ENCODE measurements at regions not wholly inside any gene's neighbourhood (a gene's known extent, or its start where the extent isn't known, plus 50 kb on each side); places are given as distances from the start of the nearest gene placed in this dataset.
A peak's percentile ranks its signal among the peaks of the same experiment; 100 is the strongest.

DNA sequence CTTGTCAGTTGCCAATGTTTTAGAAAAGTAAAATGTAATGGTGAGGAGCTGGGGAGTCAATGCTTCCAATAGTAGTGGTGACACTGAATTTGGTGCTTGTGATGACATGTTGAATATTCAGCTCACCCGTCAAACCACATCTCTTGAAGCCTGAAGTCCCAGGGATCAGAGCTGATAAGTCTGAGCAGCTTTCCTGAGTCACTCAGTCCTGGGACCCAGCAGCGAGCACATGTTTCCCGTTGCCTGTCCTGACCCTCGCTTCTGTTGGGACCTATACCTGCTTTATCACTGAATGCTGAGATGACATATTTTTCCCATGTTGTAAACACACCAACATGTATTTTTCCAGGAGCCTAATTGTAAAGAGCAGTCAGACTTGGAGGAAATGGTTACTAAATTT lies 693.6 kb downstream of the QKI start (continued):
- TF ChIP-seq, protein P1, sequence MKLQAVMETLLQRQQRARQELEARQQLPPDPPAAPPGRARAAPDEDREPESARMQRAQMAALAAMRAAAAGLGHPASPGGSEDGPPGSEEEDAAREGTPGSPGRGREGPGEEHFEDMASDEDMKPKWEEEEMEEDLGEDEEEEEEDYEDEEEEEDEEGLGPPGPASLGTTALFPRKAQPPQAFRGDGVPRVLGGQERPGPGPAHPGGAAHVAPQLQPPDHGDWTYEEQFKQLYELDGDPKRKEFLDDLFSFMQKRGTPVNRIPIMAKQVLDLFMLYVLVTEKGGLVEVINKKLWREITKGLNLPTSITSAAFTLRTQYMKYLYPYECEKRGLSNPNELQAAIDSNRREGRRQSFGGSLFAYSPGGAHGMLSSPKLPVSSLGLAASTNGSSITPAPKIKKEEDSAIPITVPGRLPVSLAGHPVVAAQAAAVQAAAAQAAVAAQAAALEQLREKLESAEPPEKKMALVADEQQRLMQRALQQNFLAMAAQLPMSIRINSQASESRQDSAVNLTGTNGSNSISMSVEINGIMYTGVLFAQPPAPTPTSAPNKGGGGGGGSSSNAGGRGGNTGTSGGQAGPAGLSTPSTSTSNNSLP (IDR thresholded peaks at IDR 0.05; ENCODE audit: borderline replicate concordance, low read depth, low read length) = no peak
- TF ChIP-seq NR2C2 (CRISPR knock-in tag; IDR thresholded peaks at IDR 0.05) (no peak), NR2C2 (tag; IDR thresholded peaks at IDR 0.05) (peak; percentile 60), DIDO1 (tag; IDR thresholded peaks at IDR 0.05; ENCODE audit: low read depth) (0 out of 2 replicates have a peak, but pooled peaks have one; percentile 9), ZNF79 (CRISPR knock-in tag; IDR thresholded peaks at IDR 0.05; ENCODE audit: low read depth) (no peak), MGA (IDR thresholded peaks at IDR 0.05) (peak; percentile 40), NCOA2 (IDR thresholded peaks at IDR 0.05; ENCODE audit: partially characterized antibody in 2 of 2) (no peak), PBX2 (CRISPR knock-in tag; IDR thresholded peaks at IDR 0.05; ENCODE audit: low read depth) (no peak), PBX2 (tag; conservative IDR thresholded peaks at IDR 0.05; ENCODE audit: low read depth) (no peak), U2AF2 (optimal IDR thresholded peaks at IDR 0.05; ENCODE audit: low read depth, low read length) (no peak)
- TF ChIP-seq, protein P2, sequence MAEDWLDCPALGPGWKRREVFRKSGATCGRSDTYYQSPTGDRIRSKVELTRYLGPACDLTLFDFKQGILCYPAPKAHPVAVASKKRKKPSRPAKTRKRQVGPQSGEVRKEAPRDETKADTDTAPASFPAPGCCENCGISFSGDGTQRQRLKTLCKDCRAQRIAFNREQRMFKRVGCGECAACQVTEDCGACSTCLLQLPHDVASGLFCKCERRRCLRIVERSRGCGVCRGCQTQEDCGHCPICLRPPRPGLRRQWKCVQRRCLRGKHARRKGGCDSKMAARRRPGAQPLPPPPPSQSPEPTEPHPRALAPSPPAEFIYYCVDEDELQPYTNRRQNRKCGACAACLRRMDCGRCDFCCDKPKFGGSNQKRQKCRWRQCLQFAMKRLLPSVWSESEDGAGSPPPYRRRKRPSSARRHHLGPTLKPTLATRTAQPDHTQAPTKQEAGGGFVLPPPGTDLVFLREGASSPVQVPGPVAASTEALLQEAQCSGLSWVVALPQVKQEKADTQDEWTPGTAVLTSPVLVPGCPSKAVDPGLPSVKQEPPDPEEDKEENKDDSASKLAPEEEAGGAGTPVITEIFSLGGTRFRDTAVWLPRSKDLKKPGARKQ (CRISPR knock-in tag; IDR thresholded peaks at IDR 0.05) = no peak

Data from K562 (cell line).